H9 (cell line): ENCODE measurements at regions not wholly inside any gene's neighbourhood (a gene's known extent, or its start where the extent isn't known, plus 50 kb on each side); places are given as distances from the start of the nearest gene placed in this dataset.
A peak's percentile ranks its signal among the peaks of the same experiment; 100 is the strongest.

Source experiments
- DNase-seq: peaks from one replicate; pipeline ENCODE4 v3.0.0-alpha.2; 2017
- H2AFZ ChIP-seq: one replicate; pipeline ENCODE4 v1.6.1; 2013; ENCODE audit warnings: mild to moderate bottlenecking, low read length, control low read depth, moderate library complexity
- H2AK5ac ChIP-seq: 2 replicates; pipeline ENCODE4 v1.6.1; 2013; ENCODE audit warnings: low read length, control low read depth, mixed read lengths; ENCODE audit not compliant: insufficient read length
- H2BK120ac ChIP-seq: one replicate; pipeline ENCODE4 v1.6.1; 2013; ENCODE audit warnings: low read depth, mild to moderate bottlenecking, low read length, control low read depth, inconsistent platforms; ENCODE audit not compliant: poor library complexity, severe bottlenecking
- H2BK12ac ChIP-seq: 2 replicates; pipeline ENCODE4 v1.6.1; 2013; ENCODE audit warnings: low read length, control low read depth, mixed read lengths, low read depth; ENCODE audit not compliant: insufficient read length
- H2BK15ac ChIP-seq: 2 replicates; pipeline ENCODE4 v1.6.1; 2013; ENCODE audit warnings: low read depth, low read length, control low read depth
- H2BK20ac ChIP-seq: one replicate; pipeline ENCODE4 v1.6.1; 2013; ENCODE audit warnings: low read depth, mild to moderate bottlenecking, low read length, control low read depth, inconsistent platforms; ENCODE audit not compliant: poor library complexity, severe bottlenecking
- H2BK5ac ChIP-seq: 2 replicates; pipeline ENCODE4 v1.6.1; 2013; ENCODE audit warnings: low read length, control low read depth, mixed read lengths; ENCODE audit not compliant: insufficient read length
- H3K14ac ChIP-seq: 2 replicates; pipeline ENCODE4 v1.6.1; 2013; ENCODE audit warnings: low read length, control low read depth; ENCODE audit not compliant: insufficient read depth
- H3K18ac ChIP-seq: 2 replicates; pipeline ENCODE4 v1.6.1; 2013; ENCODE audit warnings: low read depth, mild to moderate bottlenecking, mixed read lengths, low read length, control low read depth; ENCODE audit not compliant: insufficient read length
- H3K23ac ChIP-seq: 2 replicates; pipeline ENCODE4 v1.6.1; 2013; ENCODE audit warnings: low read length, control low read depth, mixed read lengths, low read depth; ENCODE audit not compliant: insufficient read length
- H3K23me2 ChIP-seq: 2 replicates; pipeline ENCODE4 v1.6.1; 2013; ENCODE audit warnings: low read depth, mild to moderate bottlenecking, mixed read lengths, low read length, control low read depth; ENCODE audit not compliant: insufficient read length, poor library complexity, severe bottlenecking
- H3K27ac ChIP-seq: 2 replicates; pipeline ENCODE4 v1.5.1; 2013; ENCODE audit warnings: low read length, control low read depth, mixed read lengths, low read depth; ENCODE audit not compliant: insufficient read length
- H3K27me3 ChIP-seq: 2 replicates; pipeline ENCODE4 v1.6.1; 2013; ENCODE audit warnings: low read length, control low read depth, inconsistent platforms; ENCODE audit not compliant: insufficient read depth
- H3K4ac ChIP-seq: 2 replicates; pipeline ENCODE4 v1.6.1; 2013; ENCODE audit warnings: low read depth, mild to moderate bottlenecking, control low read depth, inconsistent platforms, low read length, moderate library complexity
- H3K4me1 ChIP-seq: 2 replicates; pipeline ENCODE4 v1.6.1; 2013; ENCODE audit warnings: low read length, control low read depth, inconsistent platforms; ENCODE audit not compliant: insufficient read depth
- H3K4me2 ChIP-seq: 2 replicates; pipeline ENCODE4 v1.6.1; 2013; ENCODE audit warnings: low read length, control low read depth, mixed read lengths; ENCODE audit not compliant: insufficient read length, insufficient read depth
- H3K56ac ChIP-seq: 2 replicates; pipeline ENCODE4 v1.6.1; 2013; ENCODE audit warnings: low read depth, mild to moderate bottlenecking, mixed read lengths, low read length, control low read depth; ENCODE audit not compliant: insufficient read length
- H3K79me1 ChIP-seq: 2 replicates; pipeline ENCODE4 v1.6.1; 2013; ENCODE audit warnings: low read depth, mild to moderate bottlenecking, moderate library complexity, low read length, control low read depth, inconsistent platforms; ENCODE audit not compliant: insufficient read depth, poor library complexity, severe bottlenecking
- H3K79me2 ChIP-seq: 2 replicates; pipeline ENCODE4 v1.6.1; 2013; ENCODE audit warnings: low read length, control low read depth, inconsistent platforms; ENCODE audit not compliant: insufficient read depth
- H3K9ac ChIP-seq: 2 replicates; pipeline ENCODE4 v1.6.1; 2013; ENCODE audit warnings: low read length, control low read depth, mixed read lengths; ENCODE audit not compliant: insufficient read length; ENCODE audit errors: extremely low read depth
- H3K9me3 ChIP-seq: one replicate; pipeline ENCODE4 v1.6.1; 2013; ENCODE audit warnings: low read depth, low read length, inconsistent platforms; ENCODE audit not compliant: control insufficient read depth
- H3T11ph ChIP-seq: one replicate; pipeline ENCODE4 v1.6.1; 2013; ENCODE audit warnings: mild to moderate bottlenecking, low read length, control low read depth, inconsistent platforms
- H4K20me1 ChIP-seq: one replicate; pipeline ENCODE4 v1.6.1; 2013; ENCODE audit not compliant: control insufficient read depth, insufficient read length, insufficient read depth
- H4K5ac ChIP-seq: 2 replicates; pipeline ENCODE4 v1.6.1; 2013; ENCODE audit warnings: low read depth, mild to moderate bottlenecking, mixed read lengths, low read length, control low read depth; ENCODE audit not compliant: insufficient read length
- H4K8ac ChIP-seq: replicated peaks from 2 replicates; pipeline ENCODE4 v1.6.1; 2013; ENCODE audit warnings: low read length, control low read depth, mixed read lengths, low read depth; ENCODE audit not compliant: insufficient read length
- H4K91ac ChIP-seq: 2 replicates; pipeline ENCODE4 v1.6.1; 2013; ENCODE audit warnings: low read depth, mild to moderate bottlenecking, moderate library complexity, mixed read lengths, low read length, control low read depth; ENCODE audit not compliant: insufficient read length
- H3K27ac Mint-ChIP-seq, 3 experiments: 2 replicates in 2 of 3; 3 replicates in 1 of 3; pipeline ENCODE4 v1.8.0; 2020 to 2021; ENCODE audit warnings: mixed read lengths in 3 of 3, mild to moderate bottlenecking in 1 of 3, moderate library complexity in 1 of 3
- H3K27me3 Mint-ChIP-seq: 2 replicates; pipeline ENCODE4 v1.8.0; 2021; ENCODE audit warnings: low read depth, mild to moderate bottlenecking, moderate library complexity, mixed read lengths
- H3K36me3 Mint-ChIP-seq, 3 experiments: 2 replicates in 2 of 3; 3 replicates in 1 of 3; pipeline ENCODE4 v1.8.0; 2020 to 2021; ENCODE audit warnings: low read depth in 3 of 3, mixed read lengths in 3 of 3; ENCODE audit not compliant: insufficient read depth in 1 of 3
- H3K4me1 Mint-ChIP-seq, 2 experiments: 2 replicates each; pipeline ENCODE4 v1.8.0; 2020; ENCODE audit warnings: mixed read lengths in 2 of 2
- H3K4me3 Mint-ChIP-seq, 2 experiments: 2 replicates in 1 of 2; 3 replicates in 1 of 2; pipeline ENCODE4 v1.8.0; 2020 to 2021; ENCODE audit warnings: mild to moderate bottlenecking in 2 of 2, mixed read lengths in 2 of 2, moderate library complexity in 1 of 2
- H3K9me3 Mint-ChIP-seq, 2 experiments: 2 replicates in 1 of 2; 3 replicates in 1 of 2; pipeline ENCODE4 v1.8.0; 2020; ENCODE audit warnings: mild to moderate bottlenecking in 2 of 2, mixed read lengths in 2 of 2, moderate library complexity in 1 of 2
- CTCF ChIP-seq: fragments of 200-600 bp; sonication (generic); conservative IDR thresholded peaks from 3 replicates; pipeline ENCODE4 v1.8.0; 2021; ENCODE audit warnings: antibody characterized with exemption, mild to moderate bottlenecking
- WGBS: extraction: QIAGEN DNeasy Blood & Tissue Kit; methylation state at CpG from one replicate; pipeline ENCODE4 v1.1.7; 2013; ENCODE audit warnings: missing lambda C conversion rate, low lambda C conversion rate, mixed read lengths; ENCODE audit not compliant: insufficient read length; ENCODE audit errors: extremely low coverage; 5-methylcytosine and 5-hydroxymethylcytosine counted together

DNA sequence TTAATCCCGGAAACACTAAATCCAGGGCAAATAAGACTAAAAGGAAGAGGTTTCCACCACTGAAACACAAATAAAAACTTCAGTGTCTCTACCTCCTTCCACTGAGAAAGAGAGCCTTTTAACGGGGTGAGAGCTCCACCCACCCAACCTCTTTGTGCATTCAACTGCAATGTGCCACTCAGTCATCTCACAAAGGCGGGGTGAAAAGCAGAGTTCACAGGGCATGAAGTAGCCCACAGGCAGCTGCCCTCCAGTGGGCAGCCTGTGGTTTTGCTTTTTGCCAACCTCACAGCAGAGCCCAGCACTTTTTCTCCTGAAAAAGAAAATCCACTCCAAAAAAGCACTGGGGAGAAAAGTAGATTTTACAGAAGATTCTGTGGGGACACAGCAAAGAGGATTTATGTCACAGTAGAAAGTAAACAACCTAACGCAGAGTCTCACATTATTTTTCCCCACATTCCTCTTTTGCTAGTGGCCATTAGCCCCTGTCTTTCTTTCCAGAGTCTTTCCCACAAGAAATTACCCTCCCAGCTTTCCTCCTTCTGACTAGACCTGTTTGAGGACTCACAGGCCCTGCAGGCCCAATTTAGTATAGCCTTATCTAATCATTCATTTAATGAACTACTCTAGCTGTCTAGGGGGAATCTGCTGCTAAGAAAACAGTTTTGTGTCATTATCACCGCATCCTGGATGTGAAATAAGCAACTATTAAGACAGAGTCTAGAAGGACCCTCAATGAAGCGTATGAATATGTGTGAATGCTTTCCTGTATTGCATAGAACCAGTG, 753.8 kb upstream of the FOXG1 start:
- no peak overlapping the region for H3K4me2 ChIP-seq
- H3K9ac ChIP-seq, result no peak overlapping the region
- H3K14ac ChIP-seq, result no peak overlapping the region
- no peak overlapping the region for H4K5ac ChIP-seq
- H2BK5ac ChIP-seq, result no peak overlapping the region
- Mint-ChIP-seq H3K4me3 (no peak overlapping the region), H3K27ac (no peak overlapping the region), H3K4me1 (peaks cover 0 to 6% of the 10 kb centered on the region in 2 experiments; a peak in 2 of 4 replicates), H3K27me3 (no peaks in the 10 kb centered on the region), H3K9me3 (peaks cover 0 to 4% of the 10 kb centered on the region in 2 experiments; a peak in 2 of 5 replicates), H3K36me3 (peaks cover 0 to 3% (median 0%) of the 10 kb centered on the region in 3 experiments; a peak in 1 of 7 replicates)
- no peak overlapping the region for H3K18ac ChIP-seq
- H2AK5ac ChIP-seq, result no peak overlapping the region
- H2BK120ac ChIP-seq, result no peak overlapping the region
- H3K27me3 ChIP-seq, result no peaks in the 10 kb centered on the region
- H3T11ph ChIP-seq, result no peak overlapping the region
- no peak overlapping the region for H2BK12ac ChIP-seq
- no peak overlapping the region for H4K91ac ChIP-seq
- no peak overlapping the region for H3K27ac ChIP-seq
- H2BK20ac ChIP-seq, result no peak overlapping the region
- no peaks in the 10 kb centered on the region for H3K79me1 ChIP-seq
- no peaks in the 10 kb centered on the region for H3K23me2 ChIP-seq
- no peak overlapping the region for H3K23ac ChIP-seq
- TF ChIP-seq CTCF, result peak; percentile 44; the same call in 2 of the 3 replicates
- no peaks in the 10 kb centered on the region for H3K4me1 ChIP-seq
- DNase-seq, result peak; percentile 46
- H3K79me2 ChIP-seq, result no peaks in the 10 kb centered on the region
- H3K9me3 ChIP-seq, result no peaks in the 10 kb centered on the region
- no CpG with 5 or more reads among the region's 6 CpGs for WGBS
- no peak overlapping the region for H4K8ac ChIP-seq
- no peak overlapping the region for H2BK15ac ChIP-seq
- no peak overlapping the region for H3K56ac ChIP-seq
- no peak overlapping the region for H3K4ac ChIP-seq
- H2AFZ ChIP-seq, result no peak overlapping the region
- H4K20me1 ChIP-seq, result no peaks in the 10 kb centered on the region
